BE2C (cell line): ENCODE measurements at regions not wholly inside any gene's neighbourhood (a gene's known extent, or its start where the extent isn't known, plus 50 kb on each side); places are given as distances from the start of the nearest gene placed in this dataset.

Experiments
- DNase-seq: peaks from one replicate; pipeline ENCODE4 v3.0.0-alpha.2; 2020
- H3K27me3 ChIP-seq: fragments of 250-450 bp; sonication (Bioruptor Pico); 2 replicates; pipeline ENCODE4 v1.5.1; 2020; ENCODE audit warnings: mild to moderate bottlenecking
- H3K36me3 ChIP-seq: fragments of 250-450 bp; sonication (Bioruptor Pico); 2 replicates; pipeline ENCODE4 v1.5.1; 2020; ENCODE audit warnings: mild to moderate bottlenecking
- H3K4me1 ChIP-seq: fragments of 250-450 bp; sonication (Bioruptor Pico); 2 replicates; pipeline ENCODE4 v1.5.1; 2020
- H3K4me3 ChIP-seq: 2 replicates; pipeline ENCODE4 v1.5.1; 2011; ENCODE audit warnings: low read depth, low read length
- H3K9me3 ChIP-seq: fragments of 250-450 bp; sonication (Bioruptor Pico); 2 replicates; pipeline ENCODE4 v1.5.1; 2020
- CTCF ChIP-seq: IDR thresholded peaks from 2 replicates; pipeline ENCODE4 v1.5.1; 2012; ENCODE audit warnings: mild to moderate bottlenecking, low read depth, low read length

- no peak for TF ChIP-seq CTCF
- Histone ChIP-seq H3K27me3 (no peaks in the 10 kb centered on the region), H3K4me3 (no peak overlapping the region), H3K4me1 (no peaks in the 10 kb centered on the region), H3K36me3 (no peaks in the 10 kb centered on the region), H3K9me3 (no peaks in the 10 kb centered on the region)
- no peak for DNase-seq
Measured at GRCh38 chr11:133593036-133593435, 60.7 kb upstream of the OPCML start.

GRCh38 chr11:133586903-133587517 lies 54.7 kb upstream of the OPCML start:
- no peak for DNase-seq
- Histone ChIP-seq H3K36me3 (no peaks in the 10 kb centered on the region), H3K4me1 (no peaks in the 10 kb centered on the region), H3K27me3 (no peaks in the 10 kb centered on the region), H3K4me3 (no peak overlapping the region), H3K9me3 (no peaks in the 10 kb centered on the region)
- TF ChIP-seq CTCF: no peak

GRCh38 chr11:133582750-133583149 lies 50.4 kb upstream of the OPCML start:
- H3K9me3 ChIP-seq: no peaks in the 10 kb centered on the region
- no peak for TF ChIP-seq CTCF
- H3K27me3 ChIP-seq: no peaks in the 10 kb centered on the region

GRCh38 chr11:133582326-133582725 lies 50.0 kb upstream of the OPCML start:
- DNase-seq: no peak
- no peak for TF ChIP-seq CTCF
- Histone ChIP-seq H3K36me3 (no peaks in the 10 kb centered on the region), H3K27me3 (no peaks in the 10 kb centered on the region), H3K4me1 (no peaks in the 10 kb centered on the region), H3K9me3 (no peaks in the 10 kb centered on the region), H3K4me3 (no peak overlapping the region)

More at GRCh38 chr11:133582750-133583149, 50.4 kb upstream of the OPCML start:
- no peak for DNase-seq
- no peaks in the 10 kb centered on the region for H3K36me3 ChIP-seq
- no peak overlapping the region for H3K4me3 ChIP-seq
- H3K4me1 ChIP-seq: no peaks in the 10 kb centered on the region
